Prostate gland (tissue), 2 donors: ENCODE measurements at regions not wholly inside any gene's neighbourhood (a gene's known extent, or its start where the extent isn't known, plus 50 kb on each side); places are given as distances from the start of the nearest gene placed in this dataset.

ENCODE experiments used
- DNase-seq: peaks from one replicate; pipeline ENCODE4 v3.0.0-alpha.2; 2019; ENCODE audit warnings: low spot score
- H3K27ac ChIP-seq, 2 donors: fragments of 200-600 bp; sonication (generic); 2 replicates each; pipeline ENCODE4 v1.5.1; 2017 to 2019
- H3K27me3 ChIP-seq: fragments of 200-600 bp; sonication (generic); replicated peaks from 2 replicates; pipeline ENCODE4 v1.5.1; 2019; ENCODE audit not compliant: insufficient read depth
- H3K36me3 ChIP-seq, 2 donors: fragments of 200-600 bp; sonication (generic); 1 replicate in 1 of 2; 2 replicates in 1 of 2; pipeline versions ENCODE4 v1.5.1 to v1.8.1; 2017 to 2019
- H3K4me1 ChIP-seq: fragments of 200-600 bp; sonication (generic); replicated peaks from 2 replicates; pipeline ENCODE4 v1.5.1; 2019
- H3K4me3 ChIP-seq, 2 donors: fragments of 200-600 bp; sonication (generic); 2 replicates each; pipeline ENCODE4 v1.5.1; 2017 to 2019
- H3K9me3 ChIP-seq: fragments of 200-600 bp; sonication (generic); 2 replicates; pipeline ENCODE4 v1.5.1; 2017
- CTCF ChIP-seq, 4 experiments: fragments of 200-600 bp in 2 of 4; fragments of 450-650 bp in 2 of 4; sonication (generic) in 2 of 4; IDR thresholded peaks; 1 replicate in 3 of 4; 2 replicates in 1 of 4; pipeline ENCODE4 v1.5.1; 2016 to 2019; ENCODE audit warnings: antibody characterized with exemption in 4 of 4, mild to moderate bottlenecking in 2 of 4, moderate library complexity in 2 of 4
- POLR2A ChIP-seq: fragments of 450-650 bp; IDR thresholded peaks from one replicate; pipeline ENCODE4 v1.6.1; 2016; ENCODE audit warnings: antibody characterized with exemption, mild to moderate bottlenecking
- POLR2AphosphoS5 ChIP-seq: sonication (generic); formaldehyde crosslinking; IDR thresholded peaks from one replicate; pipeline ENCODE4 v1.6.1; 2017; ENCODE audit warnings: antibody characterized with exemption
- WGBS: methylation state at CpG from one replicate; pipeline ENCODE4 v1.1.5; 2018; 5-methylcytosine and 5-hydroxymethylcytosine counted together
- intact Hi-C: fragments of 100-400 bp; cut with DNase I; formaldehyde crosslinking; loops from one replicate; pipeline ENCODE4 v1.14.2; 2022

GRCh38 chr10:52514481-52514880 is 200.4 kb downstream of the DKK1 start:
- DNase-seq, result no peak
- no peak for TF ChIP-seq POLR2AphosphoS5
- no peak for TF ChIP-seq POLR2A
- no peak for TF ChIP-seq CTCF (IDR thresholded peaks at IDR 0.05)
- no peak overlapping the region for H3K4me3 ChIP-seq
- intact Hi-C loops, result no loop called here
- no peak overlapping the region for H3K27ac ChIP-seq
- H3K4me1 ChIP-seq, result no peaks in the 10 kb centered on the region
- no peaks in the 10 kb centered on the region for H3K27me3 ChIP-seq
- H3K36me3 ChIP-seq, result no peaks in the 10 kb centered on the region
- no peaks in the 10 kb centered on the region for H3K9me3 ChIP-seq
- 92% methylated on average over 1 of the region's 1 CpG for whole genome bisulfite sequencing

GRCh38 chr10:52517012-52517411 is 202.9 kb downstream of the DKK1 start:
- TF ChIP-seq POLR2AphosphoS5, result no peak
- no peak for TF ChIP-seq CTCF (IDR thresholded peaks at IDR 0.05)
- TF ChIP-seq POLR2A, result no peak
- intact Hi-C loops, result no loop called here
- H3K27ac ChIP-seq, result no peak overlapping the region
- DNase-seq, result no peak
- H3K27me3 ChIP-seq, result no peaks in the 10 kb centered on the region
- no peak overlapping the region for H3K4me3 ChIP-seq
- 17% methylated on average over 2 of the region's 2 CpGs for WGBS
- no peaks in the 10 kb centered on the region for H3K36me3 ChIP-seq
- H3K4me1 ChIP-seq, result no peaks in the 10 kb centered on the region
- no peaks in the 10 kb centered on the region for H3K9me3 ChIP-seq

- intact Hi-C loops, result no loop called here
- Histone ChIP-seq H3K4me1 (no peaks in the 10 kb centered on the region), H3K9me3 (no peaks in the 10 kb centered on the region), H3K27ac (no peak overlapping the region), H3K36me3 (no peaks in the 10 kb centered on the region), H3K4me3 (no peak overlapping the region), H3K27me3 (no peaks in the 10 kb centered on the region)
- no peak for DNase-seq
- no peak for TF ChIP-seq CTCF (IDR thresholded peaks at IDR 0.05)
- no peak for TF ChIP-seq POLR2A
- TF ChIP-seq POLR2AphosphoS5, result no peak
Observed at GRCh38 chr10:52523696-52524095, 209.6 kb downstream of the DKK1 start.

- no peak for TF ChIP-seq POLR2AphosphoS5
- TF ChIP-seq POLR2A, result no peak
- TF ChIP-seq CTCF (IDR thresholded peaks at IDR 0.05), result no peak
- Histone ChIP-seq H3K4me3 (no peak overlapping the region), H3K36me3 (no peaks in the 10 kb centered on the region), H3K27me3 (no peaks in the 10 kb centered on the region), H3K27ac (no peak overlapping the region), H3K9me3 (no peaks in the 10 kb centered on the region), H3K4me1 (no peaks in the 10 kb centered on the region)
- no peak for DNase-seq
- intact Hi-C loops, result no loop called here
- WGBS, result 19% methylated on average over 2 of the region's 2 CpGs
Observed at GRCh38 chr10:52525761-52526160, 211.7 kb downstream of the DKK1 start.

GRCh38 chr10:52526251-52526823 is 212.3 kb downstream of the DKK1 start:
- no peak for TF ChIP-seq POLR2A
- TF ChIP-seq CTCF (IDR thresholded peaks at IDR 0.05), result no peak
- TF ChIP-seq POLR2AphosphoS5, result no peak
- Histone ChIP-seq H3K4me1 (no peaks in the 10 kb centered on the region), H3K9me3 (no peaks in the 10 kb centered on the region), H3K27ac (no peak overlapping the region), H3K4me3 (no peak overlapping the region), H3K36me3 (no peaks in the 10 kb centered on the region), H3K27me3 (no peaks in the 10 kb centered on the region)
- DNase-seq, result no peak
- intact Hi-C loops, result no loop called here
- 21% methylated on average over 1 of the region's 1 CpG for WGBS
